GM12873 (cell line): ENCODE measurements at regions not wholly inside any gene's neighbourhood (a gene's known extent, or its start where the extent isn't known, plus 50 kb on each side); places are given as distances from the start of the nearest gene placed in this dataset.

ENCODE experiments used
- CTCF ChIP-seq: IDR thresholded peaks from 2 replicates; pipeline ENCODE4 v1.5.1; 2012; ENCODE audit warnings: low read depth, mild to moderate bottlenecking, moderate library complexity, low read length, control low read depth; ENCODE audit not compliant: insufficient read depth; ENCODE audit errors: missing control alignments

GRCh38 chr20:22529150-22530019, 55.0 kb downstream of the FOXA2 start:
- TF ChIP-seq CTCF: no peak

DNA sequence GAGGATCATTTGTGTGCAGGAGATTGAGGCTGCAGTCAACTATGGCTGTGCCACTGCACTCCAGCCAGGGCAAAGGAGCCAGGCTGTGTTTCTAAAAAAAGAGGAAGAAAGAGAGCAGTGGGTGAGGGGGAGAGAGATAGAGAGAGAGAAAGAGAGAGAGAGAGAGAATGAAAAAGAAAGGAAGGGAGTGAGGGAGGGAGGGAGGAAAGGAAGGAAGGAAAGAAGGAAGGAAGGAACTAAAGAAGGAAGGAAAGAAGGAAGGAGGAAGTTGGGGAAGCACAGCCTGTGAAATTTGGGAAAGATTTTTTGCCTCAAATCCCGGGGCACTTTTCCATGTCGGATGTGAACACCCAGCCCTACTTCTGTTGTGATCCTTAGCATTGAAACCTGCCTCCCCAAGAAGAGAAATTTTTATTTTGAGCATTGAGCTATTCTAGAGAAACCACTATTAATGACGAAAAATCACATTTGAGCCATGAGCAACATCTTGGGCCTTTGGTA, 57.8 kb downstream of the FOXA2 start:
- TF ChIP-seq CTCF: no peak

DNA sequence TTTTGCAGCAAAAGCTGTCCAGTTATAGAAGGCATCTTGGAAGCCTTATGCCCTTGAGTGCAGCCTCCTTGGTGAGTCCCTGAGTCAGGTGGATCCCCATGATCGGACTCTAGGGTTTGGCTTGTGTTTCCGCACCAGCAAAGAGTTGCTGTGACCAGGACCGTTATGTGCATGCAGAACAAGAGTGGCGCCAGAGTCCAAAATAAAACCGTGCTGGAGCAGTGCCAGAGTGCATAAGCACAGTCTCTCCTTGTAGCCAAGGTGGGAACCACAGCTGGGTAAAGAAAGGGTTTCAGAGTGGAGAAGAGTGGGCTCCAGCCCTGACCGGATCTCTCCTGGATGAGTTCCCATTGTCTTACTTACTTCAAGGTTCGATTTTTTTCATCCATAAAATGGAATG, 58.6 kb downstream of the FOXA2 start:
- TF ChIP-seq CTCF: no peak

DNA sequence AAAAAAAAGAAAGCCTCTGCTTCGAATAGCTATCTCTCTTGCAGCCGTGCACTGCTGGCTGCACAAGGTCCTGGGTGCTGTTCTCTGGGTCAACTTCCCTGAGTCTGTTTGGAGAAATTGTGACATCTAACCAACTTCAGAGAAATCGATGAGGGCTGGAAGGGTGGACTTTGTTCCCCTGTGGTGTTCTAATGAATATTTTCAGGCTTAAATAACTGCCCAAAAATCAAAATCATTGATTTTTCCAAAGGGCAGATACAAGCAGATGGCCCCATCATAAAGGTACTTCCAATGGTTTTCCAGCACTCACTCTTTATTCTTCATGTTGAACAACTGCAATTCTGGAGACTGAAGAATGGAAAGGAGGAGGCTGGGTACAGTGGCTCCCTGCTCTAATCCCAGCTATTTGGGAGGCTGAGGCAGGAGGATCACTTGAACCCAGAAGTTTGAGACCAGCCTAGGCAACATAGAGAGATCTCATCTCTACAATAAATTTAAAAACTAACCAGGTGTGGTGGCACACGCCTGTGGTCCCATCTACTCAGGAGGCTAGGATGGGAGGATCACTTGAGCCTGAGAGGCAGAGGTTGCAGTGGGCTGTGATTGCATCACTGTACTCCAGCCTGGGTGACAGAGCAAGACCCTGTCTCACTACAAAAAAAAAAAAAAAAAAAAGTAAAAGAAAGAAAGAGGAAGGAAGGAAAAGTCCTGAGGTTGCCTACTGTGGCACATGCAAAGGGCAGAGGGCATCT, 59.1 kb downstream of the FOXA2 start:
- TF ChIP-seq CTCF: no peak

DNA sequence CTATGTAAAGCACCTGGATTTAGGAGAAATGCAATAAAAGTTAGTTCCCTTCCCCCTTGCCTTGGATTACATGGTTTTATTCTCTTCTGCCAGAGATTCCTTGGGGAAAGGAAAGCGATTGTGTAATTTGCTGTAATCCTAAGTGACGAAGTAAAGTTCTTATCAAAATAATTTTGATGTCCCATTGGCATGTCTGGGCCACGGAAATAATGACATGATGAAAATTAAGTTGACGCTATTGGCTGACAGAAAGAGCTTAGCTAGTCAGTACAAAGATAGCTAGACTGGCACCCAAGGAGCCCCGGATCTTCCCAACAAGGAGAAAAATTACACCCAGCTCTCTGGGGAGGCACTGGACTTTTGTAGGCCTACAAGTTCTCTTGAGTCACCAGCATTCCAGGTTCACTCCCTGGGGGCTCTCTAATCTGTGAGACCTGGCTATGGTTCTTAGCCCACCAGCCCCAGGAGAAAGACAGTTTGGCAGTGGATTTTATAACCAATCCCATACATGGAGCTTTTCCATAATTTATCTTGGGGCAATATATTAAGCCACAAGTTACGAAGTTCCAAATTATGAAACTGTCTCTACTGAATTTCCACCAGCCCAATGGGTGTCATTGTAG, 59.9 kb downstream of the FOXA2 start:
- no peak for TF ChIP-seq CTCF

DNA sequence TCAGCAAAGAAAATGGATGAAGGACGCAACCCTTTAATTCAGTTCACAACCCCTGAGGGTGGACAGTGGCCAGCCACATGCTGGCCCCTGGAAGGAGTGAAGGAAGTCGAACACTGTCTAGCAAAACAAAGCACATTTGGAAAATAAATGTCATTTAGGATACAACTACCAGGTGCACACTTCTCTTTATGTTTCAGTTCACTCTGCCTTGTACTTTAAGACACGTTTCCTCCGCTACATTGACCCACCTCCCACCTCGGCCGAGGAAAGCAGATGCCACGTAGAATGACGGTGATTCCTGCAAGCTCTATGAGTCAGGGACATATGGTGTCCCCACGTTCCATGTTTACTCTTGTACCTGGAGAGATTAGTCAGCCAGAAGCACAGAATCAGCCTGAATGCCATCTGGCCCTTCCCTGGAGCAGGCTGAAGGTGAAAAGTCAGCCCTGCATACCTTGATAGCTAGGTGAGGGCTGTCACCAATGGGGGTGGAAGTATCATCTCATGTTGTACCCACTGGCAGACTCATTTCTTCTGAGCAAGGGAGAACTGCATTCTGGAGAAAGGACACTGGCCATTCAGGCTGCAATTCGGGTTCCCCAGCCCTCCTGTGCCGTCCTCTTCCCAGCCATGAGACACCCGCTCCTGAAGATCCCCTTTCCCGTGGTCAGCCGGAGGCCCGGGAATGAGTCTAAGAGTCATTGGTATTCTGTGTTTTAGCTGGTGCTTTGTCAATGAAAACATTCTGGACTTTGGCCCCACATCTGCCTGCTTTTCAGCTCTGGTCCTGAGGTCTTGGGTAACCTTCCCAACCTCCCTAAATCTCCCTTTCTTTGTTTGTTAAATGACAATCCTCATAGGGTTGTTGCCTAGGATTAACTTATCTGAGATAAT, 60.6 kb downstream of the FOXA2 start:
- no peak for TF ChIP-seq CTCF
